ENCODE measurements at regions not wholly inside any gene's neighbourhood (a gene's known extent, or its start where the extent isn't known, plus 50 kb on each side); places are given as distances from the start of the nearest gene placed in this dataset.
"Not testable (repeated sequence)": the region's sequence is repeated elsewhere in the genome, so short reads cannot be mapped to it uniquely, and the experiment has no call there.

- Mint-ChIP-seq H3K9me3 (peaks cover 0 to 7% (median 3%) of the 10 kb centered on the region in 7 donors), H3K27ac (no peak overlapping the region)
Measured at GRCh38 chr3:64377942-64378341, 152.7 kb upstream of the PRICKLE2 start.

DNA sequence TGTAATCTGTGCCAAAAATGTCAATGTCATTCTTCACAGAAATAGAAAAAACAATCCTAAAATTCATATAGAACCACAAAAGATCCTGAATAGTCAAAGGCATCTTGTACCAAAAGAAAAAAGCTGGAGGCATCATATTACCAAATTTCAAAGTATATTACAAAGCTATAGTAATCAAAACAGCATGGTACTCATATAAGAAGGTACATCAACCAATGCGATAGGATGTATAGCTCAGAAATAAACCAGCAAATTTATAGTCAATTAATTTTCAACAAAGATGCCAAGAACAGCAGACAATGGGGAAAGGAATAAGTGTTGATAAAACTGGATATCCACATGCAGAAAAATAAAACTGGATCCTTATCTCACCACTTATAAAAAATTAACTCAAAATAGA, 150.5 kb upstream of the PRICKLE2 start:
- ATAC-seq (ENCODE audit: low read depth in 2 of 2) (no peak), DNase-seq (no peak)
- H3K27me3 Mint-ChIP-seq, result no peaks in the 10 kb centered on the region
- H3K36me3 Mint-ChIP-seq, result no peaks in the 10 kb centered on the region
- peaks cover 0 to 7% (median 4%) of the 10 kb centered on the region in 7 donors for H3K9me3 Mint-ChIP-seq
- H3K27me3 ChIP-seq (ENCODE audit: control insufficient read depth, insufficient read depth, low read length), result no peaks in the 10 kb centered on the region
- H3K27ac ChIP-seq (ENCODE audit: insufficient read depth, low read length, poor library complexity, severe bottlenecking), result no peak overlapping the region
- no peaks in the 10 kb centered on the region for H3K4me1 Mint-ChIP-seq
- no peaks in the 10 kb centered on the region for H3K9me3 ChIP-seq (ENCODE audit: control insufficient read depth in 2 of 2, low read length in 2 of 2)
- H3K27ac Mint-ChIP-seq, result no peak overlapping the region
- H3K4me3 ChIP-seq (ENCODE audit: low read depth, low read length), result no peak overlapping the region
- no peak overlapping the region for H3K4me3 Mint-ChIP-seq
- no peaks in the 10 kb centered on the region for H3K36me3 ChIP-seq (ENCODE audit: control insufficient read depth, insufficient read depth, low read length)
- H3K4me1 ChIP-seq (ENCODE audit: control insufficient read depth, insufficient read depth, low read length, poor library complexity, severe bottlenecking), result no peaks in the 10 kb centered on the region

More at GRCh38 chr3:64377942-64378341, 152.7 kb upstream of the PRICKLE2 start:
- Histone ChIP-seq H3K27me3 (ENCODE audit: control insufficient read depth, insufficient read depth, low read length) (no peaks in the 10 kb centered on the region), H3K27ac (ENCODE audit: insufficient read depth, low read length, poor library complexity, severe bottlenecking) (no peak overlapping the region), H3K9me3 (ENCODE audit: control insufficient read depth in 2 of 2, low read length in 2 of 2) (no peaks in the 10 kb centered on the region), H3K36me3 (ENCODE audit: control insufficient read depth, insufficient read depth, low read length) (no peaks in the 10 kb centered on the region), H3K4me3 (ENCODE audit: low read depth, low read length) (no peak overlapping the region), H3K4me1 (ENCODE audit: control insufficient read depth, insufficient read depth, low read length, poor library complexity, severe bottlenecking) (no peaks in the 10 kb centered on the region)
- ATAC-seq (ENCODE audit: low read depth in 2 of 2) (no peak), DNase-seq (no peak)
- Mint-ChIP-seq H3K4me3 (no peak overlapping the region), H3K4me1 (no peaks in the 10 kb centered on the region), H3K27me3 (no peaks in the 10 kb centered on the region), H3K36me3 (no peaks in the 10 kb centered on the region)

DNA sequence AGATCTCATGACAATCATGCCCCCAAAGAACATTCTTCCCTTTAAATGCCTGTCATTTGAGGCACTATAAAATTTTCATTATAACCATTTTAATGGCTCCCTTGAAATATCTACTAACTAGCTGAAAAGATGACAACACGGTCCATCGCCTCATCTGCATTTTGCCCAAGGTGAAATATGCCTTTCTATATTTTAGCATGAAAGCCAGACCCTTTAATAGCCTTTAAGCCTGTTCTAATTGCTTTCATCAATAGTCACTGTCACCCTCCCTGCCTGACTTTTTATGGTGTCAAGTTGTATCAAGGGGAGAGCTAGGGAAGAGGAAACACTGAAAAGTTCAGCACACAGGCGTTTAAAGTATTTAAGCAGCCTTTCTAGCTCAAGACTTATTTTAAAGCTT, 144.1 kb upstream of the PRICKLE2 start:
- no peaks in the 10 kb centered on the region for H3K4me1 Mint-ChIP-seq
- no peaks in the 10 kb centered on the region for H3K36me3 Mint-ChIP-seq
- H3K27me3 ChIP-seq (ENCODE audit: control insufficient read depth, insufficient read depth, low read length), result no peaks in the 10 kb centered on the region
- no peak overlapping the region for H3K27ac ChIP-seq (ENCODE audit: insufficient read depth, low read length, poor library complexity, severe bottlenecking)
- DNase-seq, result no peak
- H3K36me3 ChIP-seq (ENCODE audit: control insufficient read depth, insufficient read depth, low read length), result no peaks in the 10 kb centered on the region
- no peaks in the 10 kb centered on the region for H3K27me3 Mint-ChIP-seq
- H3K4me3 ChIP-seq (ENCODE audit: low read depth, low read length), result no peak overlapping the region
- H3K9me3 ChIP-seq (ENCODE audit: control insufficient read depth in 2 of 2, low read length in 2 of 2), result no peaks in the 10 kb centered on the region
- H3K27ac Mint-ChIP-seq, result no peak overlapping the region
- H3K9me3 Mint-ChIP-seq, result peaks cover 0 to 3% (median 2%) of the 10 kb centered on the region in 7 donors
- no peak overlapping the region for H3K4me3 Mint-ChIP-seq
- ATAC-seq (ENCODE audit: low read depth in 2 of 2), result no peak
- no peaks in the 10 kb centered on the region for H3K4me1 ChIP-seq (ENCODE audit: control insufficient read depth, insufficient read depth, low read length, poor library complexity, severe bottlenecking)

DNA sequence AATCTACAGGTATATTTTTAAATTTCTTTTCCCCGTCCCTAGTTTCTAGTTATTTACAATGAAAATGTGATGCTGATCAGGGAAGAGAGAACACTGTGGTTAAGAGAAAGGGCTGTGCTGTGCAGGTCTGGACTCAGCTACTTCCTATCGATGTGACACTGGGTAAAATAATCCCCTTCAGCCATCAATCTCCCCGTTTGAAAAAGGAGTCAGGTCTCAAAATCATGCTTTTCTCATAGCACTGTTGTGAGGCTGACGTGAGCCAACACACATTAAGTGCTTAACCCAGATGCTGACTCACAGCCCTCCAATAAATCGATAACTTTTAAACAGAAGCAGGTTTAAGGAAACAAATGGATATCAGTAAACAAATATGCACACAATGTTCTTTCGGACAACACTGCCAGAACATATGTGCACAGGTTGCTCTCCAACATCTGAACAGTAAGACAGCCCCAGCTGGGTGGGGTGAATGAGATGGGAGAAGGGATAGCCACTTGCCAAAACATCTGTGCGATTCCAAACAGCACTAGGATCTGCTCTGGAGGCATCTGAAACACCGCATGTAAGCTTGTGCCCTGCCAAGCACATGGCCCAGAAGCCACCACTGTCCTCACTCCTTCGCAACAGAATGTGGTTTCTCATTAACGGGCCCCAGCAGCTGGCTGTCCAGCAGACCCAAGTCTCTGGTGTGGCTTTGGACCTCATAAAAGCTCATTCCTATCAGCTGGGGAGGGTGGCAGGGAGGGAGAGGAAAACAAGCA, 143.2 kb upstream of the PRICKLE2 start:
- H3K9me3 ChIP-seq (ENCODE audit: control insufficient read depth in 2 of 2, low read length in 2 of 2), result no peaks in the 10 kb centered on the region
- no peaks in the 10 kb centered on the region for H3K27me3 ChIP-seq (ENCODE audit: control insufficient read depth, insufficient read depth, low read length)
- no peaks in the 10 kb centered on the region for H3K4me1 ChIP-seq (ENCODE audit: control insufficient read depth, insufficient read depth, low read length, poor library complexity, severe bottlenecking)
- Mint-ChIP-seq H3K9me3 (peaks cover 0 to 2% (median 0%) of the 10 kb centered on the region in 7 donors), H3K27me3 (no peaks in the 10 kb centered on the region), H3K27ac (no peak overlapping the region), H3K36me3 (no peaks in the 10 kb centered on the region), H3K4me1 (no peaks in the 10 kb centered on the region), H3K4me3 (no peak overlapping the region)
- ATAC-seq (ENCODE audit: low read depth in 2 of 2), result no peak
- no peak overlapping the region for H3K4me3 ChIP-seq (ENCODE audit: low read depth, low read length)
- H3K27ac ChIP-seq (ENCODE audit: insufficient read depth, low read length, poor library complexity, severe bottlenecking), result no peak overlapping the region
- H3K36me3 ChIP-seq (ENCODE audit: control insufficient read depth, insufficient read depth, low read length), result no peaks in the 10 kb centered on the region
- no peak for DNase-seq

DNA sequence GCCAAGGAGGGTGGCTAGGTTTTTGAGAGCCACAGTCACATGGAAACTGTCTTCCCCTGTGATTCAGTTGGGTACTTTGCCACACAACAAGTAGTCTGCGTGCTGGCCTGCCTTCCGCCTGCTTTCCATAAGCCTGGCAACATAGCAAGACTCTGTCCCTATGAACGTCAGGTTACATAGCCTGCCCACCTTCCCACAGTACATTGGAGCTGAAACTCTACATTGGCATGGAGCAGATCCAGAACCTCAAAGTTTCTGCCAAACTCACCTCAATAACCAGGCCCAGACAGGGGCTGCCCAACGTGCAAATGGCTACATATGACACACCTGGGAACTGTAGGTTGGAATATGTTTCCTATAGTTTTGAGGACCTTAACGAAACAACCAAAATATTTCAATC, 140.6 kb upstream of the PRICKLE2 start:
- H3K36me3 ChIP-seq (ENCODE audit: control insufficient read depth, insufficient read depth, low read length), result no peaks in the 10 kb centered on the region
- Mint-ChIP-seq H3K36me3 (no peaks in the 10 kb centered on the region), H3K27ac (no peak overlapping the region), H3K4me1 (no peaks in the 10 kb centered on the region), H3K9me3 (no peaks in the 10 kb centered on the region), H3K27me3 (no peaks in the 10 kb centered on the region), H3K4me3 (no peak overlapping the region)
- DNase-seq (no peak), ATAC-seq (ENCODE audit: low read depth in 2 of 2) (no peak)
- H3K27me3 ChIP-seq (ENCODE audit: control insufficient read depth, insufficient read depth, low read length), result no peaks in the 10 kb centered on the region
- no peaks in the 10 kb centered on the region for H3K4me1 ChIP-seq (ENCODE audit: control insufficient read depth, insufficient read depth, low read length, poor library complexity, severe bottlenecking)
- H3K27ac ChIP-seq (ENCODE audit: insufficient read depth, low read length, poor library complexity, severe bottlenecking), result no peak overlapping the region
- no peak overlapping the region for H3K4me3 ChIP-seq (ENCODE audit: low read depth, low read length)
- H3K9me3 ChIP-seq (ENCODE audit: control insufficient read depth in 2 of 2, low read length in 2 of 2), result no peaks in the 10 kb centered on the region

DNA sequence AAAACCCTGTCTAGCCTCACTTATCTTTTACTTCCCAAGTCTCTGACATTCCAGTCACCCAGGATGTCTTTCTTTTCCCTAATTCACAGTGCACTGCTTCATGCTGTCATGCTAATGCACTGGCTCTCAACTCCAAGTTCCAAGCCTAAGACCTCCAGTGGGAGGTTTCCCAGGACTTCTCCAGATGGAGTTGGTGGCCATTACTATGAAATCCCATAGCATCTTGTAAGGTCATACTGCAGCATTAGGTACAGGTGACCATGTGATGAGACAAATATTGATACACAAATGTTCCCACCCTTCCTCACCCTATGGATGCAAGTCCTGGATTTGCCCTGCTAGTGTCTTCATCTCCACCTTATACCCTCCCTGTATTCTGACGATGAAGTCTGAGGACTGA, 138.6 kb upstream of the PRICKLE2 start:
- Histone ChIP-seq H3K27me3 (ENCODE audit: control insufficient read depth, insufficient read depth, low read length) (no peaks in the 10 kb centered on the region), H3K9me3 (ENCODE audit: control insufficient read depth in 2 of 2, low read length in 2 of 2) (no peaks in the 10 kb centered on the region), H3K36me3 (ENCODE audit: control insufficient read depth, insufficient read depth, low read length) (no peaks in the 10 kb centered on the region), H3K27ac (ENCODE audit: insufficient read depth, low read length, poor library complexity, severe bottlenecking) (no peak overlapping the region), H3K4me3 (ENCODE audit: low read depth, low read length) (no peak overlapping the region), H3K4me1 (ENCODE audit: control insufficient read depth, insufficient read depth, low read length, poor library complexity, severe bottlenecking) (no peaks in the 10 kb centered on the region)
- Mint-ChIP-seq H3K27ac (no peak overlapping the region), H3K4me3 (no peak overlapping the region), H3K4me1 (no peaks in the 10 kb centered on the region), H3K36me3 (no peaks in the 10 kb centered on the region), H3K9me3 (no peaks in the 10 kb centered on the region), H3K27me3 (no peaks in the 10 kb centered on the region)
- DNase-seq, result no peak
- no peak for ATAC-seq (ENCODE audit: low read depth in 2 of 2)

DNA sequence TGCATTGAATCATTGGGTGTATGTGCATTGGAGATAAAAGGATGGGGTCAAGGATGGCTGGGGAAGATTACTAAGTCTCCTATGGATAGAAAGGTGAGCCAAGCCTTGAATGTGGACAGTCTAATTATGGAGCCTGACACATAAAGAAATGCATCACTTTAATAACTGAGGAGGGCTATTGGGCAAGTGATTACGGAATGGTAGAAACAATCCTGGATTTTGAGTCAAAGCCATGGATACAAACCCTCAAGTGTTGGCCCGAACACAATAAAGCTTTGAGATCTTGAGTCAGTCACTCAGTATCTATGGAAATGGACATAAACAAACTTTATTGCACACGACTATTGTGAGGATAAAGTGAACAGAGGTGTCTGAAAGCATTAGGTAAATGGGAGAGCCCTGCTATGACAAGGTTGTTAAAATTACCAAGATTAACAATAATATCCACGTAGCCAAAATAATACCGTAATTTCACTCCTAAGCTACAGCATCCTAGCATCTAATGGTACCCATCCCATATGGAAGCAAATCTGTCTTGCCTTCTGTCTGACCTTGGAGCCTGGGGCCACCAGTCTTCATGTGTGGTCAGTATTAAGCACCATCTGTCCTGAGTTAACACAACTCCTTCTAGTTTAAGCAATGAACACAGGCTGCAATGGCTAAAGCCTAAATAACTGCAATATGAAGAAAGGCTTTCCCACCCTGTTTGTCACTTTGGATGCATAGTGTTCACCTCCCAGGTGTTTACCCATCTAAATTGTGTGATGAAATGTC, 136.9 kb upstream of the PRICKLE2 start:
- no peaks in the 10 kb centered on the region for H3K9me3 ChIP-seq (ENCODE audit: control insufficient read depth in 2 of 2, low read length in 2 of 2)
- no peaks in the 10 kb centered on the region for H3K36me3 ChIP-seq (ENCODE audit: control insufficient read depth, insufficient read depth, low read length)
- H3K27ac ChIP-seq (ENCODE audit: insufficient read depth, low read length, poor library complexity, severe bottlenecking), result no peak overlapping the region
- Mint-ChIP-seq H3K27me3 (no peaks in the 10 kb centered on the region), H3K27ac (no peak overlapping the region), H3K4me3 (no peak overlapping the region), H3K4me1 (no peaks in the 10 kb centered on the region), H3K9me3 (no peaks in the 10 kb centered on the region), H3K36me3 (no peaks in the 10 kb centered on the region)
- no peak for DNase-seq
- H3K4me3 ChIP-seq (ENCODE audit: low read depth, low read length), result no peak overlapping the region
- ATAC-seq (ENCODE audit: low read depth in 2 of 2), result no peak
- no peaks in the 10 kb centered on the region for H3K4me1 ChIP-seq (ENCODE audit: control insufficient read depth, insufficient read depth, low read length, poor library complexity, severe bottlenecking)
- H3K27me3 ChIP-seq (ENCODE audit: control insufficient read depth, insufficient read depth, low read length), result no peaks in the 10 kb centered on the region

DNA sequence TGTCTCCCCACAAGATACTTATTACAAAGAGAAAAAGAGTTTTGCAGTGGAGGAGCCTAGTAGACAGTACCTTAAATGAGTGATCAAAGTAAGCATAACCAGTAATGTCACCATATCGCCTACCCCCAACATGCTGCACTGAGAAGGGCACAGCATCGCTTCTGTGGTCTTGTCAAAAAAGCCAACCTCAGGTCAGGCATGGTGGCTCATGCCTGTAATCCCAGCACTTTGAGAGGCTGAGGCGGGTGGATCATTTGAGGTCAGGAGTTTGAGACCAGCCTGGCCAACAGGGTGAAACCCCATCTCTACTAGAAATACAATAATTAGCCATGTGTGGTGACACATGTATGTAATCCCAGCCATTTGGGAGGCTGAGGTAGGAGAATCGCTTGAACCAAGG, 135.8 kb upstream of the PRICKLE2 start:
- H3K9me3 Mint-ChIP-seq; H3K4me3 ChIP-seq (ENCODE audit: low read depth, low read length); H3K27me3 Mint-ChIP-seq; H3K36me3 Mint-ChIP-seq; H3K4me1 ChIP-seq (ENCODE audit: control insufficient read depth, insufficient read depth, low read length, poor library complexity, severe bottlenecking); H3K27ac Mint-ChIP-seq; ATAC-seq (ENCODE audit: low read depth in 2 of 2); DNase-seq; H3K9me3 ChIP-seq (ENCODE audit: control insufficient read depth in 2 of 2, low read length in 2 of 2); H3K4me1 Mint-ChIP-seq; H3K27me3 ChIP-seq (ENCODE audit: control insufficient read depth, insufficient read depth, low read length); H3K4me3 Mint-ChIP-seq; H3K27ac ChIP-seq (ENCODE audit: insufficient read depth, low read length, poor library complexity, severe bottlenecking); H3K36me3 ChIP-seq (ENCODE audit: control insufficient read depth, insufficient read depth, low read length): not testable (repeated sequence)
